ENCODE measurements at regions not wholly inside any gene's neighbourhood (a gene's known extent, or its start where the extent isn't known, plus 50 kb on each side); places are given as distances from the start of the nearest gene placed in this dataset.

GRCh38 chr10:71072823-71073210, 139.6 kb upstream of the UNC5B start:
- DNase-seq: no peak

GRCh38 chr10:71073451-71074175, 138.8 kb upstream of the UNC5B start:
- no peak for DNase-seq

GRCh38 chr10:71074176-71074755, 138.1 kb upstream of the UNC5B start:
- no peak for DNase-seq

- no peak for DNase-seq
These were observed 137.1 kb upstream of the UNC5B start for GRCh38 chr10:71075086-71075758.

- no peak for DNase-seq
These were observed 136.5 kb upstream of the UNC5B start for GRCh38 chr10:71075759-71076472.

- no peak for DNase-seq
These were observed 135.8 kb upstream of the UNC5B start for GRCh38 chr10:71076473-71077142.

- DNase-seq: no peak
These were observed 135.2 kb upstream of the UNC5B start for GRCh38 chr10:71077143-71077581.

- no peak for DNase-seq
These were observed 134.4 kb upstream of the UNC5B start for GRCh38 chr10:71077796-71078453.

GRCh38 chr10:71078454-71079145, 133.8 kb upstream of the UNC5B start:
- DNase-seq: no peak

GRCh38 chr10:71079761-71080380, 132.5 kb upstream of the UNC5B start:
- no peak for DNase-seq

GRCh38 chr10:71080381-71081228, 131.8 kb upstream of the UNC5B start:
- no peak for DNase-seq

GRCh38 chr10:71081229-71081560, 131.2 kb upstream of the UNC5B start:
- DNase-seq: no peak

GRCh38 chr10:71081912-71082311, 130.5 kb upstream of the UNC5B start:
- no peak for DNase-seq

GRCh38 chr10:71082960-71083715, 129.2 kb upstream of the UNC5B start:
- no peak for DNase-seq

GRCh38 chr10:71083716-71083975, 128.7 kb upstream of the UNC5B start:
- no peak for DNase-seq

GRCh38 chr10:71084061-71084817, 128.1 kb upstream of the UNC5B start:
- no peak for DNase-seq

- no peak for DNase-seq
These were observed 127.6 kb upstream of the UNC5B start for GRCh38 chr10:71084818-71085126.

- DNase-seq: no peak
These were observed 126.5 kb upstream of the UNC5B start for GRCh38 chr10:71085689-71086438.

Measured in NCI-H510A (cell line).